NCI-H1436 (cell line): ENCODE measurements at regions not wholly inside any gene's neighbourhood (a gene's known extent, or its start where the extent isn't known, plus 50 kb on each side); places are given as distances from the start of the nearest gene placed in this dataset.

Source experiments
- DNase-seq: peaks from one replicate; lab custom pipeline; 2025; lab: John Stamatoyannopoulos, UW

GRCh38 chr6:8530785-8531435 lies 95.6 kb upstream of the SLC35B3 start:
- DNase-seq, result no peak

GRCh38 chr6:8529250-8529649 lies 93.9 kb upstream of the SLC35B3 start:
- DNase-seq, result no peak

GRCh38 chr6:8527818-8528217 lies 92.5 kb upstream of the SLC35B3 start:
- no peak for DNase-seq

- DNase-seq, result no peak
Measured at GRCh38 chr6:8526624-8527023, 91.3 kb upstream of the SLC35B3 start.

GRCh38 chr6:8525370-8525769 lies 90.0 kb upstream of the SLC35B3 start:
- DNase-seq, result no peak

GRCh38 chr6:8513174-8513573 lies 77.8 kb upstream of the SLC35B3 start:
- DNase-seq, result no peak

- no peak for DNase-seq
Measured at GRCh38 chr6:8507286-8507685, 71.9 kb upstream of the SLC35B3 start.

GRCh38 chr6:8506126-8506525 lies 70.8 kb upstream of the SLC35B3 start:
- DNase-seq, result no peak

- DNase-seq, result no peak
Measured at GRCh38 chr6:8499540-8499939, 64.2 kb upstream of the SLC35B3 start.

- DNase-seq, result no peak
Measured at GRCh38 chr6:8494730-8495129, 59.4 kb upstream of the SLC35B3 start.

GRCh38 chr6:8492536-8493133 lies 57.3 kb upstream of the SLC35B3 start:
- DNase-seq, result no peak
